HK-2 (cell line): ENCODE measurements at regions not wholly inside any gene's neighbourhood (a gene's known extent, or its start where the extent isn't known, plus 50 kb on each side); places are given as distances from the start of the nearest gene placed in this dataset.

Experiments used
- DNase-seq: peaks from one replicate; pipeline ENCODE4 v3.0.0-alpha.2; 2018; ENCODE audit not compliant: unreplicated experiment

GRCh38 chr22:49097171-49097925 is 730.3 kb downstream of the BRD1 start:
- DNase-seq = no peak

- DNase-seq = no peak
These were observed 731.2 kb downstream of the BRD1 start for GRCh38 chr22:49096476-49096875.

GRCh38 chr22:49095366-49095765 is 732.3 kb downstream of the BRD1 start:
- DNase-seq = no peak

- DNase-seq = no peak
These were observed 732.8 kb downstream of the BRD1 start for GRCh38 chr22:49094858-49095257.

GRCh38 chr22:49094151-49094550 is 733.5 kb downstream of the BRD1 start:
- no peak for DNase-seq

- no peak for DNase-seq
These were observed 734.3 kb downstream of the BRD1 start for GRCh38 chr22:49093192-49093880.

- DNase-seq = no peak
These were observed 735.0 kb downstream of the BRD1 start for GRCh38 chr22:49092716-49093115.

GRCh38 chr22:49091917-49092545 is 735.6 kb downstream of the BRD1 start:
- DNase-seq = no peak

GRCh38 chr22:49091451-49091850 is 736.2 kb downstream of the BRD1 start:
- DNase-seq = no peak

GRCh38 chr22:49090853-49091135 is 736.9 kb downstream of the BRD1 start:
- no peak for DNase-seq

GRCh38 chr22:49090061-49090852 is 737.4 kb downstream of the BRD1 start:
- no peak for DNase-seq

GRCh38 chr22:49088801-49089791 is 738.6 kb downstream of the BRD1 start:
- no peak for DNase-seq

GRCh38 chr22:49087716-49088601 is 739.7 kb downstream of the BRD1 start:
- DNase-seq = no peak

- no peak for DNase-seq
These were observed 740.5 kb downstream of the BRD1 start for GRCh38 chr22:49087198-49087597.

- no peak for DNase-seq
These were observed 741.0 kb downstream of the BRD1 start for GRCh38 chr22:49086606-49087157.

GRCh38 chr22:49086181-49086580 is 741.5 kb downstream of the BRD1 start:
- no peak for DNase-seq

- no peak for DNase-seq
These were observed 743.5 kb downstream of the BRD1 start for GRCh38 chr22:49084206-49084605.

- DNase-seq = no peak
These were observed 744.1 kb downstream of the BRD1 start for GRCh38 chr22:49083607-49084006.

- no peak for DNase-seq
These were observed 745.2 kb downstream of the BRD1 start for GRCh38 chr22:49082451-49082850.

GRCh38 chr22:49081926-49082325 is 745.7 kb downstream of the BRD1 start:
- DNase-seq = no peak
